Peyer's patch (tissue), 4 donors: ENCODE measurements at regions not wholly inside any gene's neighbourhood (a gene's known extent, or its start where the extent isn't known, plus 50 kb on each side); places are given as distances from the start of the nearest gene placed in this dataset.

Source experiments
- DNase-seq, 3 donors: peaks; one replicate each; pipeline ENCODE4 v3.0.0-alpha.2; 2017 to 2019
- H3K27ac ChIP-seq, 4 donors: fragments of 200-600 bp; sonication (generic); one replicate each; pipeline ENCODE4 v1.5.1; 2016 to 2019
- H3K27me3 ChIP-seq, 2 donors: fragments of 200-600 bp; sonication (generic); one replicate each; pipeline ENCODE4 v1.5.1; 2019
- H3K36me3 ChIP-seq, 3 donors: fragments of 200-600 bp; sonication (generic); one replicate each; pipeline ENCODE4 v1.5.1; 2016 to 2019
- H3K4me1 ChIP-seq, 4 donors: fragments of 200-600 bp; sonication (generic); one replicate each; pipeline ENCODE4 v1.5.1; 2016 to 2019
- H3K4me3 ChIP-seq, 4 donors: fragments of 200-600 bp; sonication (generic); 1 replicate in 3 of 4; 2 replicates in 1 of 4; pipeline ENCODE4 v1.5.1; 2016 to 2019; ENCODE audit warnings: mild to moderate bottlenecking in 1 of 4
- H3K9me3 ChIP-seq, 4 donors: fragments of 200-600 bp; sonication (generic); one replicate each; pipeline ENCODE4 v1.5.1; 2016 to 2019; ENCODE audit warnings: mild to moderate bottlenecking in 1 of 4
- POLR2A ChIP-seq, 2 donors: fragments of 450-650 bp; IDR thresholded peaks; one replicate each; pipeline ENCODE4 v1.5.1; 2017; ENCODE audit warnings: antibody characterized with exemption in 2 of 2, mild to moderate bottlenecking in 2 of 2, moderate library complexity in 2 of 2
- TF ChIP-seq, protein P1 (sequence below), 6 experiments: fragments of 450-650 bp in 4 of 6; fragments of 200-600 bp in 2 of 6; sonication (generic) in 1 of 6; IDR thresholded peaks; one replicate each; pipeline ENCODE4 v1.5.1; 2017 to 2019; ENCODE audit warnings: antibody characterized with exemption in 6 of 6, mild to moderate bottlenecking in 3 of 6, moderate library complexity in 1 of 6

GRCh38 chr5:163622799-163623198 lies 117.4 kb downstream of the MAT2B start:
- no peaks in the 10 kb centered on the region for H3K27me3 ChIP-seq
- DNase-seq = no peak
- no peak overlapping the region for H3K27ac ChIP-seq
- TF ChIP-seq, protein P1, sequence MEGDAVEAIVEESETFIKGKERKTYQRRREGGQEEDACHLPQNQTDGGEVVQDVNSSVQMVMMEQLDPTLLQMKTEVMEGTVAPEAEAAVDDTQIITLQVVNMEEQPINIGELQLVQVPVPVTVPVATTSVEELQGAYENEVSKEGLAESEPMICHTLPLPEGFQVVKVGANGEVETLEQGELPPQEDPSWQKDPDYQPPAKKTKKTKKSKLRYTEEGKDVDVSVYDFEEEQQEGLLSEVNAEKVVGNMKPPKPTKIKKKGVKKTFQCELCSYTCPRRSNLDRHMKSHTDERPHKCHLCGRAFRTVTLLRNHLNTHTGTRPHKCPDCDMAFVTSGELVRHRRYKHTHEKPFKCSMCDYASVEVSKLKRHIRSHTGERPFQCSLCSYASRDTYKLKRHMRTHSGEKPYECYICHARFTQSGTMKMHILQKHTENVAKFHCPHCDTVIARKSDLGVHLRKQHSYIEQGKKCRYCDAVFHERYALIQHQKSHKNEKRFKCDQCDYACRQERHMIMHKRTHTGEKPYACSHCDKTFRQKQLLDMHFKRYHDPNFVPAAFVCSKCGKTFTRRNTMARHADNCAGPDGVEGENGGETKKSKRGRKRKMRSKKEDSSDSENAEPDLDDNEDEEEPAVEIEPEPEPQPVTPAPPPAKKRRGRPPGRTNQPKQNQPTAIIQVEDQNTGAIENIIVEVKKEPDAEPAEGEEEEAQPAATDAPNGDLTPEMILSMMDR (IDR thresholded peaks at IDR 0.05) = no peak
- TF ChIP-seq POLR2A (IDR thresholded peaks at IDR 0.05) = no peak
- H3K4me1 ChIP-seq = no peaks in the 10 kb centered on the region
- H3K4me3 ChIP-seq = no peak overlapping the region
- H3K9me3 ChIP-seq = no peaks in the 10 kb centered on the region
- no peaks in the 10 kb centered on the region for H3K36me3 ChIP-seq

DNA sequence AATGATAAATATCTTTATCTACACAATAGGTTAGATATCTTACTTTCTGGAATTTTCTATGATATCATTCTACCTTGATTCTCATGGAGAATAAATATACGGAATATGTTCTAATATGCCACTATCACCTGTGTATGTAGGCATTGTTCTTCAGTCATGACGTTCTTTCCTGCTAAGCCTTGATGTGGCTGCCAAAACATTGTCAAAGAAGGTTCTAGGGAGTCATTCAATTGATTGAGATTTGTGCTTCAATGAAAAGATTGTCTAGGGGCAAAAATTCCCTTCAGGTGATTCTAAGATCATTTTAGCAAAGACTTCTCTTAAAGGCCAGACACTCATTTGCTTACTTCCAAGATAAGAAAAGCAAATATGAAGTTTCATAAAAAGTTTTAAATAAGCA lies 118.1 kb downstream of the MAT2B start:
- Histone ChIP-seq H3K36me3 (no peaks in the 10 kb centered on the region), H3K4me3 (no peak overlapping the region), H3K9me3 (no peaks in the 10 kb centered on the region), H3K27me3 (no peaks in the 10 kb centered on the region), H3K4me1 (no peaks in the 10 kb centered on the region), H3K27ac (no peak overlapping the region)
- DNase-seq = no peak
- TF ChIP-seq, protein P1 (IDR thresholded peaks at IDR 0.05) = no peak
- TF ChIP-seq POLR2A (IDR thresholded peaks at IDR 0.05) = no peak

GRCh38 chr5:163623986-163624385 lies 118.6 kb downstream of the MAT2B start:
- no peak overlapping the region for H3K27ac ChIP-seq
- no peaks in the 10 kb centered on the region for H3K27me3 ChIP-seq
- no peak for DNase-seq
- TF ChIP-seq POLR2A (IDR thresholded peaks at IDR 0.05) = no peak
- TF ChIP-seq, protein P1 (IDR thresholded peaks at IDR 0.05) = no peak
- no peaks in the 10 kb centered on the region for H3K9me3 ChIP-seq
- H3K4me1 ChIP-seq = no peaks in the 10 kb centered on the region
- H3K36me3 ChIP-seq = no peaks in the 10 kb centered on the region
- no peak overlapping the region for H3K4me3 ChIP-seq

DNA sequence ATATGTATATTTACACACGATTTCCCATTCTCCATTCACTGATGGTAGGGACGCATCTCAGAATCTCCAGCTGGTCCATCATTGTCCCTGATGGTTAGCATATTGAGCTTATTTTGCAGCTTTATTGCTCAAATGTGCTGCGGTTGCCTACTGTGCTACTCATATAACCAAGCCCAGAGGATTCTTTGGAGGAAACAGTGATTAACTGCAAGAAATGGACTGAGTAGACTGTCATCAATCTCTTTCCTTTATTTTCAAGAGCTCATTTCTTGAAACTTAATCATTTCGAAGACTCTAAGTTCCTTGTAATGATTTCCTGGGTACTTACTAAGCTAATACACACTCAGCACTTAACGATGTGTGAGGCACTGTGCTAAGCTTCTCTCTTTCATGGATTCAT lies 119.0 kb downstream of the MAT2B start:
- Histone ChIP-seq H3K27ac (no peak overlapping the region), H3K4me3 (no peak overlapping the region), H3K36me3 (no peaks in the 10 kb centered on the region), H3K9me3 (no peaks in the 10 kb centered on the region), H3K4me1 (no peaks in the 10 kb centered on the region), H3K27me3 (no peaks in the 10 kb centered on the region)
- TF ChIP-seq, protein P1 (IDR thresholded peaks at IDR 0.05) = no peak
- TF ChIP-seq POLR2A (IDR thresholded peaks at IDR 0.05) = no peak
- no peak for DNase-seq

DNA sequence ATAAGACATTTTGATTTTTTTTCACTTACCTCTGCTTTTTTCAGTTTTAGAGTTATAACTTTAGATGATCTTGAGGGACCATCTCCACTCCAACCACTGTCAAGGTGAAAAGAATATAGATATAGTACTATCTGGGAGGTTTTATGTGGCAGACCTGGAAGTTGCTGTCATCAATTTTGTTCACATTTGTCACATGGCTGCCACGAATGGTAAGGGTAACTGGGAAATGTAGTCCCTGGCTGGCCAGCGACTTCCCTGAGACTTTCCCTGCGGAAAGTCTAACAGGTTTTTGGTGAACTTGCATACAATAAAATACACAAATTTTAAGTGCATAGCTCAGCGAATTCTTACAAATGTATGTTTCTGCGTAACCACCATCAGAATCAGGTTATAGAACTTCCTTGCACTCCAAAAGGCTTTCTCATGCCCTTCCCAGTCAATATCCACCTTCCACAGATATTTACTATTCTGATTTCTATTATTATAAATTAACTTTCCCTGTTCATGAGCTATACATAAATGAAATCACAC lies 121.5 kb downstream of the MAT2B start:
- Histone ChIP-seq H3K27me3 (no peaks in the 10 kb centered on the region), H3K4me3 (no peak overlapping the region), H3K36me3 (no peaks in the 10 kb centered on the region), H3K9me3 (no peaks in the 10 kb centered on the region), H3K4me1 (no peaks in the 10 kb centered on the region), H3K27ac (no peak overlapping the region)
- TF ChIP-seq, protein P1 (IDR thresholded peaks at IDR 0.05) = no peak
- TF ChIP-seq POLR2A (IDR thresholded peaks at IDR 0.05) = no peak
- no peak for DNase-seq

GRCh38 chr5:163631856-163632255 lies 126.4 kb downstream of the MAT2B start:
- no peaks in the 10 kb centered on the region for H3K27me3 ChIP-seq
- TF ChIP-seq POLR2A (IDR thresholded peaks at IDR 0.05) = no peak
- TF ChIP-seq, protein P1 (IDR thresholded peaks at IDR 0.05) = no peak
- H3K27ac ChIP-seq = no peak overlapping the region
- no peaks in the 10 kb centered on the region for H3K9me3 ChIP-seq
- H3K36me3 ChIP-seq = no peaks in the 10 kb centered on the region
- no peak overlapping the region for H3K4me3 ChIP-seq
- H3K4me1 ChIP-seq = no peaks in the 10 kb centered on the region
- no peak for DNase-seq
